ENCODE measurements at regions not wholly inside any gene's neighbourhood (a gene's known extent, or its start where the extent isn't known, plus 50 kb on each side); places are given as distances from the start of the nearest gene placed in this dataset.
A peak's percentile ranks its signal among the peaks of the same experiment; 100 is the strongest.

DNA sequence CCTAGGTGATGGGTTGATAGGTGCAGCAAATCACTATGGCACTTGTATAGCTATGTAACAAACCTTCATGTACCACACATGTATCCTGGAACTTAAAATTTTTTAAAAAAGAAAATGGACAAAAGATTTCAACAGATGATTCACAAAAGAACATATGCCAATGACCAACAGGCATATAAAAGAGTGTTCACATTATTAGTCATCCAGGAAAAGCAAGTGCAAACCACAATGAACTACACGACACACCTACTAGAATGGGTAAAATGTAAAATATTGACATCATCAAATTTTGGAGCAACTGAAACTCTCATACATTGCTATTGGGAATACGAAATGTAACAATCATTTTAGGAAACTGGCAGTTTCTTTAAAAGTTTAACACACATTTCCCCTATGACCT, 109.9 kb downstream of the YIPF5 start:
- no peaks in the 10 kb centered on the region for H3K27me3 ChIP-seq (ENCODE audit: insufficient read depth, poor library complexity, severe bottlenecking)
- no peaks in the 10 kb centered on the region for H3K9me3 ChIP-seq (ENCODE audit: severe bottlenecking)
- no peaks in the 10 kb centered on the region for H3K36me3 ChIP-seq (ENCODE audit: low read depth)
- peak overlapping the region; percentile 7 for H3K27ac ChIP-seq (ENCODE audit: poor library complexity, severe bottlenecking)
- no peaks in the 10 kb centered on the region for H3K4me1 ChIP-seq (ENCODE audit: insufficient read depth, poor library complexity, severe bottlenecking)
- DNase-seq (ENCODE audit: low spot score) (no peak), ATAC-seq (ENCODE audit: low read depth) (peak; percentile 84)
- TF ChIP-seq, protein P1, sequence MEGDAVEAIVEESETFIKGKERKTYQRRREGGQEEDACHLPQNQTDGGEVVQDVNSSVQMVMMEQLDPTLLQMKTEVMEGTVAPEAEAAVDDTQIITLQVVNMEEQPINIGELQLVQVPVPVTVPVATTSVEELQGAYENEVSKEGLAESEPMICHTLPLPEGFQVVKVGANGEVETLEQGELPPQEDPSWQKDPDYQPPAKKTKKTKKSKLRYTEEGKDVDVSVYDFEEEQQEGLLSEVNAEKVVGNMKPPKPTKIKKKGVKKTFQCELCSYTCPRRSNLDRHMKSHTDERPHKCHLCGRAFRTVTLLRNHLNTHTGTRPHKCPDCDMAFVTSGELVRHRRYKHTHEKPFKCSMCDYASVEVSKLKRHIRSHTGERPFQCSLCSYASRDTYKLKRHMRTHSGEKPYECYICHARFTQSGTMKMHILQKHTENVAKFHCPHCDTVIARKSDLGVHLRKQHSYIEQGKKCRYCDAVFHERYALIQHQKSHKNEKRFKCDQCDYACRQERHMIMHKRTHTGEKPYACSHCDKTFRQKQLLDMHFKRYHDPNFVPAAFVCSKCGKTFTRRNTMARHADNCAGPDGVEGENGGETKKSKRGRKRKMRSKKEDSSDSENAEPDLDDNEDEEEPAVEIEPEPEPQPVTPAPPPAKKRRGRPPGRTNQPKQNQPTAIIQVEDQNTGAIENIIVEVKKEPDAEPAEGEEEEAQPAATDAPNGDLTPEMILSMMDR (IDR thresholded peaks at IDR 0.05; ENCODE audit: poor library complexity, severe bottlenecking) = no peak
- H3K4me3 ChIP-seq (ENCODE audit: severe bottlenecking) = no peak overlapping the region

GRCh38 chr5:144065786-144066185, 104.7 kb downstream of the YIPF5 start:
- no peaks in the 10 kb centered on the region for H3K27me3 ChIP-seq (ENCODE audit: insufficient read depth, poor library complexity, severe bottlenecking)
- no peak overlapping the region for H3K27ac ChIP-seq (ENCODE audit: poor library complexity, severe bottlenecking)
- no peak overlapping the region for H3K4me3 ChIP-seq (ENCODE audit: severe bottlenecking)
- DNase-seq (ENCODE audit: low spot score) (no peak), ATAC-seq (ENCODE audit: low read depth) (no peak)
- H3K4me1 ChIP-seq (ENCODE audit: insufficient read depth, poor library complexity, severe bottlenecking) = peaks cover 8% of the 10 kb centered on the region
- TF ChIP-seq, protein P1 (IDR thresholded peaks at IDR 0.05; ENCODE audit: poor library complexity, severe bottlenecking) = no peak
- H3K9me3 ChIP-seq (ENCODE audit: severe bottlenecking) = no peaks in the 10 kb centered on the region
- H3K36me3 ChIP-seq (ENCODE audit: low read depth) = no peaks in the 10 kb centered on the region

DNA sequence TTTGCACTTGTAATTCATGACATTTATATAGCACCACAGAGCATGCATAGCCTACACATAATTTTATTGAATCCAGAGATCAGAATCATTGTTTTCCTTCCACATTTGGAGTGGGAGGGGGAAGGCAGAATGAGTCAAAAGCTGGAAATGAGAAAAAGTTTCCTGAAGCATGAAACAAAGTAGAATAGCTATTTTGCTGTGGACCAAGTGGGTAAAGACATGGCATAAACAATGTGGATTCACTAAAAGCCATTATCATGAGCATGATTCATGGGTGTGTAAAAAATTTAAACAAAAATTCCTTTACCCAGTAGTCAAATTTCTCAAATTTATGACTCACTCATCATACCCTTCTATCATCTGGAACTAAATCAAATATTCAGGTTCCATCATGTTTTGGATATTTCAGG, 97.9 kb downstream of the YIPF5 start:
- no peaks in the 10 kb centered on the region for H3K36me3 ChIP-seq (ENCODE audit: low read depth)
- H3K4me1 ChIP-seq (ENCODE audit: insufficient read depth, poor library complexity, severe bottlenecking) = peaks cover 32% of the 10 kb centered on the region
- ATAC-seq (ENCODE audit: low read depth) = peak; percentile 93
- no peak for DNase-seq (ENCODE audit: low spot score)
- TF ChIP-seq, protein P1 (IDR thresholded peaks at IDR 0.05; ENCODE audit: poor library complexity, severe bottlenecking) = no peak
- H3K27ac ChIP-seq (ENCODE audit: poor library complexity, severe bottlenecking) = peak overlapping the region; percentile 93
- H3K27me3 ChIP-seq (ENCODE audit: insufficient read depth, poor library complexity, severe bottlenecking) = no peaks in the 10 kb centered on the region
- H3K9me3 ChIP-seq (ENCODE audit: severe bottlenecking) = no peaks in the 10 kb centered on the region
- no peak overlapping the region for H3K4me3 ChIP-seq (ENCODE audit: severe bottlenecking)

GRCh38 chr5:144076521-144077083, 93.9 kb downstream of the YIPF5 start:
- no peaks in the 10 kb centered on the region for H3K9me3 ChIP-seq (ENCODE audit: severe bottlenecking)
- H3K27ac ChIP-seq (ENCODE audit: poor library complexity, severe bottlenecking) = no peak overlapping the region
- peaks cover 21% of the 10 kb centered on the region for H3K4me1 ChIP-seq (ENCODE audit: insufficient read depth, poor library complexity, severe bottlenecking)
- no peaks in the 10 kb centered on the region for H3K27me3 ChIP-seq (ENCODE audit: insufficient read depth, poor library complexity, severe bottlenecking)
- TF ChIP-seq, protein P1 (IDR thresholded peaks at IDR 0.05; ENCODE audit: poor library complexity, severe bottlenecking) = no peak
- H3K36me3 ChIP-seq (ENCODE audit: low read depth) = no peaks in the 10 kb centered on the region
- no peak for DNase-seq (ENCODE audit: low spot score)
- H3K4me3 ChIP-seq (ENCODE audit: severe bottlenecking) = no peak overlapping the region
- ATAC-seq (ENCODE audit: low read depth) = no peak

DNA sequence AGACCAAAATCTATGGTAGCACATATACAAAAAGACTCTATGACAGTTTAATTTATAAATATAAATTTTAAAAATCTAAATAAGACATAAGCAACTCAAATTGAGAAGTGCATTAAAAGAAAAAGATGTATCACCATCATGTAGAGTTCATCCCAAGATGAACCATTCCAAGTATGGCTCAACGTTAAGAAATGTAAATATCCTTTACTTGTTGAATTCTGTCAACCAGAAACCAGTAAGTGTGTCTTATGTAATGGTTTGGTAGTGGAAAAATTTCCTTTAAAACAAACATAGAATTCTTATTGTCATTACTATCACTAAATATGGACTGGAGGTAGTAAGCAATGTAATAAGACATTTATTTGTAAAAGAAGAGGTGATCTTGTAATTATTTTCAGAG, 87.3 kb downstream of the YIPF5 start:
- H3K27ac ChIP-seq (ENCODE audit: poor library complexity, severe bottlenecking) = no peak overlapping the region
- ATAC-seq (ENCODE audit: low read depth) (no peak), DNase-seq (ENCODE audit: low spot score) (no peak)
- H3K4me3 ChIP-seq (ENCODE audit: severe bottlenecking) = no peak overlapping the region
- H3K9me3 ChIP-seq (ENCODE audit: severe bottlenecking) = no peaks in the 10 kb centered on the region
- H3K36me3 ChIP-seq (ENCODE audit: low read depth) = no peaks in the 10 kb centered on the region
- H3K4me1 ChIP-seq (ENCODE audit: insufficient read depth, poor library complexity, severe bottlenecking) = peaks cover 23% of the 10 kb centered on the region
- TF ChIP-seq, protein P1 (IDR thresholded peaks at IDR 0.05; ENCODE audit: poor library complexity, severe bottlenecking) = no peak
- H3K27me3 ChIP-seq (ENCODE audit: insufficient read depth, poor library complexity, severe bottlenecking) = no peaks in the 10 kb centered on the region
